ENCODE measurements at regions not wholly inside any gene's neighbourhood (a gene's known extent, or its start where the extent isn't known, plus 50 kb on each side); places are given as distances from the start of the nearest gene placed in this dataset.

DNA sequence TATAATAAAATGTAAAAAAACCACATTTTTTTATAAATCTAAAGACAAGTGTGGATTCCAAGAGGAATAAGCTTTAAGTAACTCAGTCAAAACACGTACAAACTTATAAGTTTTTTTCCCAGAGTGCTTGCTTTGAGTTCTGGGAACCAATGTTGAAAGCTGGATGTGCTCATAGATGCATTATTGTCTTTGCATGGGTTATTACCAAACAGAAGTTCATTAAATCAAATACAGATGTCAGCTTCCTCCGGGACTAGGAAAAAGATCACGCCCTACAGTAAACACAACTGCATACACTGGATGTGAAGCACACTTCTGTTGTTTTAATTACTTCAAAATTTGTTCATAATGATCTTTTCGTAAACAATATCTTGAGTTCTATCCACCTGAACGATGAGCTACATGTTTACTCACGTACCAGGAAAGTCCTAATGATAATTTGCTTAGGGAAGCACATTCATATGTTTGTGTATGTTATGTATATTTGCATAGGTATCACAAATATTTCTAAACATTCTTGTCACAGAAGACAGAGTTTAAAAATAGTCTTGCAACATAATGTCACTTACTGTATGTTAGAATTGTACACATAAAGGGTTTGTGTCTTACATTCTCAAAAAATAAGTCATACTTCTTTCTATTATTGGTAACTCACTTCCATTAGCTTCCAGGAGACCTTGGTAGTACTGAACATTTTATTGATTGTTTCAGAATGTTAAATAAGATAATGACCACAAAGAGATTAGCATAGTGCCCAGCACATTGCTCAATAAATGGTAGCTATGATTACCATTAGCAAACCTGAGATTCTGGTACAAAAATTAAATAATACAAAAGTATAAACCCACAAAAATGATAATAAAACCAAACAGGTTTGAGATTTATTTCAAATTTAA lies 427.4 kb downstream of the CETN3 start:
- no peak for DNase-seq

DNA sequence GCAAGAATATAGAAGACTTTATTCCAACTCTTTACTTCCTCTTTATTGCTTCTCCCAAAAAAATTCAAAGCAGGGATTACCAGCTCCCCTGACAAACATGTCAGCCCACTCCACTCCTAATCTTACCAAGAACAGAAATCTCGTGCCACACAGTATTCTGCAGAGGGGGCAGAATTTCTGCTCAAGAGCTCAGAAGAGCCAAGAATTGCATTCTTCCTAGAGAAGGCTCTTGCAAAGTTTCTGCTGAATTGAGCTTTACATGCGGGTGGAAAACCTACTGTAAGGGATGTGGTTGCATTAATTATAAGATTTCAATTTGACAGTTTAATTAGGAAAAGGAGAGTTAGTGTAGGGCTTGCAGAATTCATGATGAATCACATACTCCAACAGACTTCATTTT lies 428.5 kb downstream of the CETN3 start:
- DNase-seq, result no peak

DNA sequence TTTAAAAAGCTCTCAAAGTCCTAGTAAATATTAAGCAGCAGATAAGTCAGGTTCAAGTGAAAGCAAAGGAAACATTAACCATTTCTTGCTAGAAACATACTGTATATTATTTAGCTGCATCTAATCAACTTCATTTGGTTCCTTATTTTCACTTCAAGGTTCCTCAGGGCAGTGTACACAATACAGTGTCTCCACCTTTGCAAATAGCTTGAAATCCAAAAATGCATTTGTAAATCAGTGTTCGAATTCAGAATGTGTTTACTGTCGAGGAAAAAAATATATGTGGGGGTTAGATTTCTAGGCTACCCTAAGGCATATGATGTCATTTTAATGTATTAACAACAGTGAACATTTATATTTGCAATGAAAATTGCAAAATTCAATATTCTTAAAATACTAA lies 436.0 kb downstream of the CETN3 start:
- DNase-seq, result no peak

DNA sequence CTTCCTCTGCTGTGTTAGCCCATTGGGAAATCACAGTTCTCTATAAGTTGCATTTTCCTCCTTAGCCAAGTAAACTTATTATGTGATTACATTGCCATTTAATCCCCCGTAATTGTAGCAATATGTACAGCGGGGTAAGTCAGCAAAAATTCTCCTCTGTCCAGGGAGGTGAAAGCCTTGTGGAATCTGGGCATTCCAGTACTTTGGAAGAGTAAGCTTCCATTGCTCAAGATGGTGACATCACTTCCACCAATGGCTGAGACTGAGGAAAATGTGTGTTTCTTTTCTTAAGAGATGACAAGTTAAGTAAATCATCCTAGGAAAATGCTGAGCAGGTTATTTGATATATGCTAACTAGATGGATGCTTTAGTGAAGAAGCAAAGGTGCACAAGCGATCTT lies 436.7 kb downstream of the CETN3 start:
- DNase-seq, result no peak

DNA sequence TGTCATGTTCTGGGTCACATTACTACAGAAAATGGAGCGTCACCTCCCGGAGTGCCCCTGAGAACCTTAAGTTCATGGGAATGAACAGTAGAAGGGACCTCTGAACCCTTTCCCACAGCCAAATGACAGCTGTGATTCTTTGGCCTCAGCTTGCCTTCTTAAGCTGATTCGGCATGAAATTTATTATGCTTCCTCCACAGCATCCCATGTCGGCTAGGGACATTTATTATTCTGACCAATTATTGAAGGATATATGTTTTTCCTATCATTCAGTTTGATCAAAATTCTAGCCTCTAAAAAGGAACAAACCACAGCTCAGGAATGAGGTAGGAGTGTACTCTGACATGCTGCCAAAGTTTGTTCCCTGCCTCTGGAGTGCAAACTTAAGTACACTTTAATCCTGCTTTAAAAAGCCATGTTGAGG lies 440.6 kb downstream of the CETN3 start:
- no peak for DNase-seq

DNA sequence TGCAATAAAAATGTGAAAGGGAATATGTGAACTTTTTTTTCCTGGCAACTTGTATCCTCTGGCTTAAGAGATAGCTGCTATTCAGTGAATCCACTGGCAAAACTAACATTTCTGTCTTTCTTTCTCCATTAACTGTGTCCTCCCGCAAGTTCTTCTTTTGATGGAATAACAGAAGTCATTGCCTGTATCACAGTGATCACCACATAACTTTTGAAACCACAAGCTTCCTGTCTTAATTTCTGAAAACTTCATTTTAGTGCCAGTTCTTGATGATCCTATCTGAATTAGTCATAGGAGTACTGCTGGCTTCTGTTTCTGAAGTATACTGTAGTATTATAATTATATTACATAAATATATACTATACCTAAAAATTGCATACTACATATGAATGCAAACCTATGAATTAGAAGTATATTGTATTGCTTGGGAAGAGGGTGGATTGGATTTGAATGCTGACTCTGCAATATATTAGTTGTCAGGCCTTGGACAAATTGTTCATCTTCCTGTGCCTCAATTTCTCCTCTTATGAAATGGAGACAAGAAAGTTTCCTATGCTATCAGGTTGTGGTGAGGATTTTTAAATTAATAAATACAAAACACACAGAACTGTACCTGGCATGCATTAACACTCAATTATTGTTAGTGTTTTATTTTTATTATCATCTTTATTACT lies 441.6 kb downstream of the CETN3 start:
- no peak for DNase-seq

DNA sequence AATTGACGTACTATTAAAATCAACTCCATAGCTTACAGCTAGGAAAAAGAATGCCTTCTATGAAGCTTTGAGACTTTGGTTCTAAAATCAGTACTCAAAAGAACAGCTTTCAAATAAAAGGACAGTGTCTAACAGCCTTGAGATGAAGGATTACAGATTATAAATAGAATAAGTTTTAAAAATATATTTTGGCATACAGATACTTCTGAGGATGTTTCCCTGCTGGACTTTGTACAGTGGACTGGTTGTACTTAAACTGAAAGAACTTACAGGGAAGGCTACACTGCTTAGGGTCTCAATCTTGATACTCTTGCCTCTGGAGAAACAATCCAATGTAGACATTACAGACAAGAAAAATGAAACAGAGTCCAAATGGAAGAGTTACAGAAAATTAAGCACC lies 452.7 kb downstream of the CETN3 start:
- DNase-seq, result no peak

DNA sequence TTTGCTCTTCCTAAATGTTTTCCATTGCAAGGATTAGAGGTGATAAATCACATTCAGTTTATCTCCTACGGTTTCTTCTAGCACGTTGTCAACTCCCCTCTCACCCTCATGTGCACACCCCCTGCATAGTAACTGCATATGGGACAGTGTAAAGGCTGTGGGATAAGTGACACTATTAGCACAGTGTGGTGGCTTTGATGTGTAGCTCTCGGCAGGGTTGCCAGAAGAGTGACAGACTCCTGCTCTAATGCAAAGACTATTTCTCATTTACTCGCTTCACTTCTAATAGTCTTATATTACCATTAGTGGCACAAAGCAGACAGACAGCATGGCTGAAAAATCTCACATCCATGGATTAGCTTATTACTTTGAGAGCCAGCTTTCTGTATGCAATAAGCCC lies 454.6 kb downstream of the CETN3 start:
- DNase-seq, result no peak

DNA sequence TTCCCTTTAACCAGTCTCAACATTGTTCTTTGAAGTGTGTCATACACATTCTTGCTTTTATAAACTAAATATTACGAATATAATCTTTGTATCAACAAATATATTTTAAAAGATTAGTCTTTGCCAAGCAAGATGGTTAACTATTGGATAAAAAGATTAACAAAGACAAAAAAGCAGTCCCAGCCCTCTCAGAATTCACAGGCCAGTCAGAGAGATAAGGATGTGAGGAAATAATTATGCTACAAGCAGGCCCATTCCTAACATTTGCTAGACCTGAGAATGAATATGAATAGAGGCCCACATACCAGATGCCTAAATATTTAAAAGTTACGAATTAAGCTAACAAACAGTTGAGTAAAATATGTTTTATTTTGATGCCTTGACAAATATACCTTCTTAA lies 457.7 kb downstream of the CETN3 start:
- DNase-seq, result no peak

DNA sequence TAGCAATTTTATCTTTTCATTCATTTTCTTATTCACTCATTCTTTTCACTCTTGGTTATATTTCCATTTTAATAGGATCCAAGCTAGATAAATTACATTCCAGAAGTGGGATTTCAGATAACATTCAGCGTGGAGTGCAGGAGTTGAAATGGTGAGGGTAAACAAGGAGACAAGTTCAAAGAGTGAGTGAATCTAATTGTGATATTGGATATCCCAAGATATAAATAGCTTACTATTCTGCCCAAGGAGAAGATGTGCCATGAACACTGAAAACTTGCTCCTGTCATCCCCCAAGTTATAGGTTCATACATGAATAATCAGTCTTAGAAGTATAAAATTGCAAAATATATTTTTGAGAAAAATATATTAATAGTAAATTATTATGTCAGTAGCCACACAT lies 459.3 kb downstream of the CETN3 start:
- no peak for DNase-seq

DNA sequence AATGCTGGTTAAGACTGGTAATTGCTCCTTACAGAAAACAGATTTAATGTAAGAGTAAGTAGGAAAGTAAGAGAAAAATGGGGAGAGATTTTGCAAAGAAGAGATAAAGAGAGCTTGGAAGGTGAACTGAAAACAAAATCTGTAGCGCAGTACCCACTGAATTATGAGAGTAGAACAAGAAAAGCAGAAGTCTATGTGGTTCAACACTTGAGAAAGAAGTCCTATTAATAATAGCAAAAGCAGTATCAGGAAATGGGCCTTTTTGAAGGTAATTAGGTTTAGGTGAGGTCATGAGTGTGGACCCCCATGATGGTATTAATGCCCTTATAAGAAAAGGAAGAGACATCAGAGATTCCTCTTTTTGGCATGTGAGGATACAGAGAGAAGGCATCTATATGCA lies 460.6 kb downstream of the CETN3 start:
- no peak for DNase-seq

DNA sequence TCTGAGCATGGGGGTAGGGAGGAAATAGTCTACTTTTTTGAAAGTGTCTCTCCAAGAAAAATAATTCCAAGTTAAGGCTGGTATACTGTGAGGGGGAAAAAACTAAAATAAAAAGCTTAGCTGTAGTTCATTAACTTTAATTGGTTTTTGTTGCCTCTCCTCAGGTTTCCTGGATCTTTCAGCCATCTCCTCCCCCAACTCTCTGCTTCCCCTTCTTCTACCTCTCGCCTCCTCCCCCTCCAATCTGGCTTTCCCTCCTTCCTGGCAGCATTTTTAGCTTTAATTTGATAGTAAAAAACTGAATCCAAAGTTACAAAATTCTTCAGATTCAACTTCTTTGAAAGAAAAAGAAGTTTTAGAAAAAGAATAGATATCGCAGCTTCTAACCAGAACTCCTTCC lies 462.6 kb downstream of the CETN3 start:
- no peak for DNase-seq

DNA sequence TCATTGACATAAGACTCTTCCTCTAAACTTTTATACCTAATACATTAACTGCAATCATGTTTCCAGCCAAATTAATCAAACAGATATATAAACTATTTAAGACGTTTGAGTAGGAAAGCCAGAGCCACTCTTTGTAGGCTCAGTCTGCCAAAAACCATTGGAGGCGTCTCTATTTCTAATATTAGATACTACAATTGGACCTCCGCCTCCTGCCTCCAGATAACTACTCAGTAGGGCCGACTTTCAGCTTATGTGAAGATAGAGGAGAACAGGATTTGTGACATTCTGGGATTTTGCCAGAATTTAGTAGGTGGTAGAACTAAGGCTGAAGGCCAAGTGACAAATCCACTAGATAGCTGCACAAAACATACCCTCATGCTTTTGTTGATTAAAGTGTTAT lies 463.0 kb downstream of the CETN3 start:
- DNase-seq, result no peak

DNA sequence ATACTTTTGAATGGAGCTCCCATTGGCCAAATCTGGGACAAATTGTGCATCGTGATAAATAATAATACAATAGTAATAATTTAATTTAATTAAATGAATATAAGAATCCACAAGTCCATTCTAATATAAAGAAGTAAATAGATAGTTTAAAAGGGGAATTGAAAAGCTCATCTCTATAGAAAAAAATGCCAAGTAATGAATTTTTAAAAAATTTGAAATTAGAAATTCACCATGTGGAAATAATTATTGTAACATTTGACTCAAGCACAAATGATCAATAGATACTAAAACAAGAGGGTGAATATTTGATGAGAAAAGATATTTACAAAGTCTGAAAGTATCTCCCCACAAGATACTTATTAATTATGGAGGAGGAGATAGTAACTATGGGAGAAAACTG lies 467.4 kb downstream of the CETN3 start:
- no peak for DNase-seq

DNA sequence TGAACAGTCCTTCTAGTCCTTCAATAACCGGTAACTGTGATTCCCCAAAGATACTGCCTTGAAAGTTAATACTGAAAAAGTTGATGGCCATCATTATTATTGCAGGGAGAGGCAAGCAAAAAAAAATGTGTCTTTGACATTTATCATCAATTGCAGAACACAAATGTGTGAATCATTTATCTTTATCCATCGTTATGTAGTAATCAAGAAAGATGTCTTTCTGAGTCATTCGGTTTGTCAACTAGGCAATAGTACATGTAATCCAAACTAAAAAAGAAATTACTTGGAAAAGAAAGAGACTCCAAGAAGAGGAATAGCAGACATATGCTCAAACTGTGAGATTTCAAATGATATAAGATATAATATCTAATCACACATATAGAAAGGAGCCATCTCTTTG lies 473.0 kb downstream of the CETN3 start:
- DNase-seq, result no peak

DNA sequence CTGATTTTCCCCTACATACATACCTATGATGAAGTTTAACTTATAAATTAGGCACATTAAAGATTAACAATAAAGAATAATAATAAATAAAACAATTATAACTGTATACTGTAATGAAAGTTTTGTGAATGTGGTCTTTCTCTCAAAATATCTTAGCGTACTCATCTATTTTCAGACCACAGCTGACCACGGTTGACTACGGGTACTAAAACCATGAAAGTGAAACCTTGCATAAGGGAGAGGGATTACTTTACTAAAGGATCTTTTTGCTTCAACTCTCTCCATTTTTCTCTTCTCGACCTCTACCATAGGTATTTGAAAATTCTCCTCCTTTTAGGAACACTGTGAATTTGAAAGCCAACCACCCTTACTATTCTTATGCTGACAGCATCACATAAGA lies 475.5 kb downstream of the CETN3 start:
- DNase-seq, result no peak

DNA sequence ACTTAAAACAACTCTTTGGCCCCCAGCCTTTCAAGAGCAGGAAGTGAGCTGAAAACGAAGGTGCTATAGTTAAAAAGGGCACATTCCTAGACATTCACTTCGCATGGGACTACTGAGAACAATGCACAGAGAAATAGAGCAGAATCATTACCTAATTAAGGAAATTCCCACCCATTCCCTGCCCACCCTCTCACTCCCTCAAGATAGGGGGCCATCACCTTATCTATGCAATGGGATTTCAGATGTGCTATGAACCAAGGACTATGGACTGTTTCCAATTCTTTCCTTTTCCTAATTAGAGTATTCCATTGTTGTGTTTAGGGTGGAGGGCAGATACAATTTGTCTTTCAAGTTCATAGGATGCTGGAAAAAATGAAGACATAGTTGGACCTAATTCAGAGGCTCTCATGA lies 476.8 kb downstream of the CETN3 start:
- DNase-seq, result no peak

DNA sequence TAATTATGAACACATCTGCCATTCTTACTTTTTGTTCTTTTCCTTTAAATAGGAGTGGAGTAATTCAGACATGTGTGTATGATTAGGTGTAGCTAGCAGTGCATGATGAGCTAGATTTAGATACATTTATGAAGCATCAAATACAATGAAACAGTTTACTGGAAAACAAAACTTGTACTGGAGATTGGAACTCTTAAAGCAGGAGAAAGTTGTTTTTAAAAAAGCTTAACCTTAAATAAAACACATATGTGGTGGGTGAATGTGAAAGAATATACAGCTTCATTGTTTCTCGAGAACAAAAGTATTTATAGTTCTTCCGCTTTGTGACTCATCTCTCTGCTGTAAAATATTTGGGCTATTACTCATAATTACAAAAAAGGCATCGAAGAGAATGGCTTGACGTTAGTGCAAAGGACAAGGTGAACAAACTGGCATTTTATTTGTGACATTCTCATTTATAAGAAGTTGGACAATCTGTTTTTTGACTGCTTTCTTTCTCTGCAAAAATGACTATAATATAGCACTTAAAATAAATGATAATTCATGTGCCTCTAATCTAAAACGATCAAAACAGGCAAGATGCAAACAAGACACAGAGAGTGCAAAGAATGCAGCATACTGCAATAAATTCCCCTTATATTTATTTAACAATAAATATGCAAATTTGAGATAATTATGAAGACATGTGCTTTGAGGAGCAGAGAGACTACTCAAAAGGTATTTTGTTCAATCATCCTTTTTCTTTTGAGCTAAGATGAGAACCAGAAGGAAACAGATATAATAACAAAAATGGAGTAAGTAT lies 478.8 kb downstream of the CETN3 start:
- no peak for DNase-seq

DNA sequence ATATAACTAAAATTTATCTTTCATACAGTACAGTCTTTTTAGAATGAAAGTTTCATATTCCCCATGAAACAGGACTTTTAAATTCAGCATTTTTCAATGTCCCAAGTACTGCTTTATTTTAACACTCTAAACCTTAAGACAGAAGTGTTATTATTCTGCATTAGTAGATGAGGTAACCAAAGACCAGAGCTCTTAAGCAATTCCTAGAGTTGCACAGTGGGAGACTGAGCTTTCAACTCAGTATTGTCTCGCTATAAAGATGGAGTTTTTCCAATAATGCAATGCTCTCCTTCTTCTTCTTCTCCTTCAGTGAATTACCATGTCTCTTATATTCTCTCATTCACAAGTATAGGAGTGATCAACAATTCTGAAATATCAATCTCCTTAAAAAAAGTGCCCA lies 479.7 kb downstream of the CETN3 start:
- DNase-seq, result no peak

DNA sequence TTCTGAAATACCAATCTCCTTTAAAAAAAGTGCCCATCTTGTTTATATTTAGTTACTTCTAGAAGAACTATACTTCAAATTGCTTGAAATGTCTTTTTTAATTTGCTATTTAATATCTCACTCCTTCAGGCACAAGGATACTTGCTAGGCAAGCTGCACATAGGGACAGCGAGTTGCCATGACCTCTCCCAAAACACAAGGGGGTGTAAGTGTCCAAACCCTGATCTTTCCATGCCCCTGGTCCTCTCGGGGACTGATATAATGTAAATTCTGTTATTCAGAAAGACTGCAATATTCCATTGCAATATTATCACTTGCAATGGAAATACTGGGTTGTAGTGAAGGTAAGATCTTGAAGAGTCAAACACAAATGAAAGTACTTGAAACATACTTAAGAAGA lies 480.4 kb downstream of the CETN3 start:
- DNase-seq, result no peak

DNA sequence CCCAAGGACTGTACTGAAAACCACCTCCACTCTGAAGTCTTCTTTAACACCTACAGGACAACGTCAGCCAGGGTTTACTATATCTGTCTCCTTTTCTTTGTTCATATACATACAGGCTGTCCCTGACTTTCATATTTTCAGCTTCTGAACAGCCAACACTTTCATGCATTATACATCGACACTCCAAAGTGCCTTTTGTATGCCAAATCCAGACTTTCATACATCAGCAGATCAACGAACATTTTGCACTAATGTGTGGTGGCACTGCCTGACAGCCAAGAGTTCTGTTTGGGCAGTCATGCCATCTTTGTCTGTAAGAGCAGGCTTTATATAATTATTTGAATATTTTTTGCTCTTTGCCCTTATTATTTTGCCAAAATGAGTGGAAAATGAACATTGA lies 487.4 kb downstream of the CETN3 start:
- DNase-seq, result no peak

DNA sequence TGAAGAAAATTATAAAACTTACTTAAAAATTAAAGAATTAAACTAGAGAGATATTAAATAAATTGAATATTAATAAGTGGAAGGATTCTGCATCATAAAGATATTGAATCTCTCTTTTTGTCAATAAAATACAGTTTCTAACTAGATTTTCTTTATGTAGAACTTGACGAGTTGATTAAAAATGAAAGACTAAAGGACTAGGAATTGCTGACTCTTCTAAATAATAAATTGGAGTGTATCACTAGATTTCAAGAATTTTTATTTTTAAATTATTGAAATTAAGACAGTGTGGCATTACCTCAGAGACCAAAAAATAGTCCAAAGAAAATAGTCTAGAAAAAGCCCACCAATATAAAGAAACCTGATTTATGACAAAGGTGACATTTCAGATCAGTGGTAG lies 492.4 kb downstream of the CETN3 start:
- DNase-seq, result no peak

DNA sequence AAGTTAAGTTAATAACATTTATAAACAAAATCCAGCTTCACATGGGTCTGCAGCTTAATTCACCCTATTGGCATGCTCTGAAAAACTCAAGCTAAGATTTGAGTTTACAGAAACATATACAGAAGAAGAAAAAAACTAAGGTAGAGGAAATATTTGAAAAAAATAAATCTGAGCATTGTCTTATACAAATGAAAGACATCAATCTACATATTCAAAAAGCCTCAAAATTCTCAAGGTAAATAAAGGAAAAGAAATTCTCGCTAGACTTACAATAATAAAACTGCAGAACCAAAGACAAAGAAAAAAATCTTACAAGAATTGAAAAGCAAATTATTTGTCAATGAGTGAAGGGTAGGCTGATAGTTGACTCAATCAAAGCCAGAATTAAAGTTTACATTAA lies 493.4 kb downstream of the CETN3 start:
- DNase-seq, result no peak

DNA sequence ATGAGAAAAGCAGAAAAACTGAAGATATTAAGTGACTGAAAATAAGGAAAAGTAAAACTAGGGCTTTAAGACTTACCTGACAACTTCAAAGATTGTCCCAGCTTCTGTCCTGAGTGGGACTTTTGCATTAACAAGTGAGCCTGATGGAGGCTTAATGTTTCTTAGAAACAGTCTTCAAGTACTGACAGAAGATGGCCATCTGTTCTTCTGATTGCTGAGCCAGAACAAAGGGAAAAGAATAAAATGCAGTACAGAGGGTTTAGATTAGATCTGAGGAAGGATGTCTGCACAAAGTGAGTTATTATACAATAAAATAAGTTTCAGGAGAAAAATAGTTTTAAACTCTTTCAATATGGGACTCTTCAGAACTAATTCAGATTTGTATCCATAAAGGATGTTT lies 500.7 kb downstream of the CETN3 start:
- DNase-seq, result no peak
